SHP77 (cell line): ENCODE measurements at regions not wholly inside any gene's neighbourhood (a gene's known extent, or its start where the extent isn't known, plus 50 kb on each side); places are given as distances from the start of the nearest gene placed in this dataset.

Experiments
- DNase-seq, 2 experiments: peaks; one replicate each; lab custom pipeline; 2025; lab: John Stamatoyannopoulos, UW

- no peak for DNase-seq
Measured at GRCh38 chr15:61798631-61799030, 261.6 kb downstream of the VPS13C start.

DNA sequence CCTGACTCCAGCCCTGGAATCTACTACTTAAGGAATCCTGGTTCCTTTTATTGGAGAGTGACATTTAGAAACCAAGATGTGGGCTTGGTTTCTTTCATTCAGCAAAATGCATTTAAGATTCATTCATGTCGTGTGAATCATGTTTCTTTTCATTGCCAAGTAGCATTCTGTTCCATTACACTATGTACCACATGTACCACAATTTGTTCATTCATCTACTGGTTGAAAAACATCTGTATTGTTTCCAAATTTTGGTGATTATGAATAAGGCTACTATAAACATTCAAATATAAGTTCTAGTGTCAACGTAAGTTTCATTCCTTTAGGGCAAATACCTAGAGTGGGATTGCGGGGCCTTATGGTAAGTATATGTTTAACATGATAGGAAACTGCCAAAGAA is 264.2 kb downstream of the VPS13C start:
- DNase-seq: no peak

DNA sequence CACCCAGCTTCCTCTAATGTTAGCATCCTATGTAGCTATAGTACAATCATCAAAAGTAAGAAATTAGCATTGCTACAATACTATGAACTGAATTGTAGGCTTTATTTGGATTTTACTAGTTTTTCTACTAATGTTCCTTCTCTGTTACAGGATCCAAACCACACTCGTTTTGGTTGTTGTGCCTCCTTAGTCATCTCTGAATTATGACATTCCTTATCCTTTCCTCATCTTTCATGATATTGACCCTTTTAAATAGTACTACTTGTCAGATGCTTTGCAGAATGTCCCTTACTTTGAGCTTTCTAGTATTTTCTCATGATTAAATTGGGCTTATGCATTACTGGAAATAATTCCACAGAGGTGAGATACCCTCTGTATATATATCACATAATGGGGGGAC is 265.4 kb downstream of the VPS13C start:
- no peak for DNase-seq

DNA sequence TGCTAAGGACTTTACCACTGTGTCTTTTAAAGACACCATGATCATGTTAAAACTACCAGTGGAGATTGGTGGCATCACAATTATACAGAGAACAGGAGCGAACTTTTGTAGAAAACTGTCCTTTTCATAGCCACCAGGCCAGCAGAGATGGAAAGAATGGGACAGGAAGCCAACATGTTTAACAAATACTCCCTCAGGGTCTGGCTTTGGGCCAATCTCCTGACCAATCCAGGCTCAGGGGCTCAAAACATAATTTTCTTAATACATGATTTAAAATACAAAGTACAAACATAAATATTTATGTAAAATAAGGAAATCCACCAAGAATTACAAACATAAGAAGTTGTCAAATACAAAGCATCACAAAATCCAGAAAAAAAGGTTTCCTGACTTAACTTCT is 266.0 kb downstream of the VPS13C start:
- DNase-seq: no peak

DNA sequence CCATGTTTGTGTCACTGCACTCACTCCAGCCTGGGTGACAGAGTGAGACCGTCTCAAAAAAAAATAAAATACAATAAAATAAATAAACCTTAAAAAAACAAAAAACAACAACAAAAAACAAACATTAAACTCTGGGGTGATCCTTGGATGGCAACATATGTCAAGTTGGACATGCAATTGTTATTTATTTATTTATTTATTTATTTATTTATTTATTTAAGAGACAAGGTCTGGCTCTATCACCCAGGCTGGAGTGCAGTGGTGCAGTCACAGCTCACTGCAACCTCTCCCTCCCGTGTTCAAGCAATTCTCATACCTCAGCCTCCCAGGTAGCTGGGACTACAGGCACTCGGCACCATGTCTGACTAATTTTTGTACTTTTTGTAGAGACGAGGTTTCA is 275.5 kb downstream of the VPS13C start:
- DNase-seq: no peak

- DNase-seq: no peak
Measured at GRCh38 chr15:61780278-61780980, 279.8 kb downstream of the VPS13C start.

DNA sequence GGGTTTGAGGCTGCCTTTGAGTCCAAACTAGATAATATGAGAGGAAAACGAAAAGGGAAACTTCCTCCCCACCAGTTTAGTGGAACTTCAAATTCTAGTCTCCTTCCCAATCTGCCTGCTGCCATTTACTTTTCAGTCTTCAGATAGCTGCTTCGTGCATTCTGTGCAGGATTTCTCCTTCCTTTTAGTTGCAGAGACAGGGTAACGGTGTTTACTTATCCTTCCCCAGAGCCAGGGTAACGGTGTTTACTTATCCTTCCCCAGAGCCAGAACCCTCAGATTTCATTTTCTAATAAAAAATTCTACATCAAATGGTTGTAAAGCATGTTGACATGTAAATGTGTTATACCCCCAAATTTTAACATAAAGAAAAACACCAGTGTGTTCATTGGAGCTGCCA is 282.6 kb downstream of the VPS13C start:
- DNase-seq: no peak

- DNase-seq: no peak
Measured at GRCh38 chr15:61769557-61769956, 290.7 kb downstream of the VPS13C start.

- DNase-seq: no peak
Measured at GRCh38 chr15:61768131-61768530, 292.1 kb downstream of the VPS13C start.

DNA sequence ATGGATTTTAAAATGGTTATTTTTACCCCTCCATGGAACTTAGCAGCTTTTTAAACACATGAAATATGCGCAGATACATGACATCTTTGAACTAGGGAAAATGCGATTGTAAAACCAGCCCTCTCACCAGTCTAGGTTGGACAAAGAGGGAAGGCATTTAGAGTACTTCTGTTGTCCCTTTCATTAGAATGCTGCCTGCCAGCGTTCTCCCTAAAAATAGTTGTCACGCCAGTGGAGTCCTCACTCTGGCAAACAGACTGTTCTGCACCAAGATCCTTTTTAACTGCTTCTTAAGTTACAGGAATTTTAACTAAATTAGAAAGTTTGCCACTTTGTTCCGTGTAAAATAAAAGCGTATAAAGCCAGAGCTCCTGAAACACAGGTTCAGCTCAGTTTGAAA is 295.3 kb downstream of the VPS13C start:
- DNase-seq: no peak

DNA sequence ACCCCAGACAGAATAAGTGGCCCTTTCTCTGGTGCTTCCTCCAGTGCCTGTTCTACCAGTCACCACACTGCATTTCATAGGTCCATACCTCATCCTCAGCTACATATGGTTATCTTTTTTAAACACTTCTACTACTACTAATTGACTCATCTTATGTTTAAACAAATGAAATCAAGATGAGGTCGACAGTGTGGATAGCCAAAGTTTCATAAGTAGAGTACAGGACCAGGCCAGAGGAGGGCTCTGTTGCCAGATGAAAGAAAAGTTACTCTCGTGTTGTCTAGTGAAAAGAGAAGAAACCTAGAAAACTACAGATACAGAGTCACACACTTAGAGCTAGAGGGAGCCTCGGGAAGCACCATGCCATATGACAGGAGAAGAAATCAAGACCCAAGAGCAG is 296.1 kb downstream of the VPS13C start:
- DNase-seq: no peak

- DNase-seq: no peak
Measured at GRCh38 chr15:61762676-61763075, 297.6 kb downstream of the VPS13C start.

- DNase-seq: no peak
Measured at GRCh38 chr15:61759639-61760038, 300.6 kb downstream of the VPS13C start.

DNA sequence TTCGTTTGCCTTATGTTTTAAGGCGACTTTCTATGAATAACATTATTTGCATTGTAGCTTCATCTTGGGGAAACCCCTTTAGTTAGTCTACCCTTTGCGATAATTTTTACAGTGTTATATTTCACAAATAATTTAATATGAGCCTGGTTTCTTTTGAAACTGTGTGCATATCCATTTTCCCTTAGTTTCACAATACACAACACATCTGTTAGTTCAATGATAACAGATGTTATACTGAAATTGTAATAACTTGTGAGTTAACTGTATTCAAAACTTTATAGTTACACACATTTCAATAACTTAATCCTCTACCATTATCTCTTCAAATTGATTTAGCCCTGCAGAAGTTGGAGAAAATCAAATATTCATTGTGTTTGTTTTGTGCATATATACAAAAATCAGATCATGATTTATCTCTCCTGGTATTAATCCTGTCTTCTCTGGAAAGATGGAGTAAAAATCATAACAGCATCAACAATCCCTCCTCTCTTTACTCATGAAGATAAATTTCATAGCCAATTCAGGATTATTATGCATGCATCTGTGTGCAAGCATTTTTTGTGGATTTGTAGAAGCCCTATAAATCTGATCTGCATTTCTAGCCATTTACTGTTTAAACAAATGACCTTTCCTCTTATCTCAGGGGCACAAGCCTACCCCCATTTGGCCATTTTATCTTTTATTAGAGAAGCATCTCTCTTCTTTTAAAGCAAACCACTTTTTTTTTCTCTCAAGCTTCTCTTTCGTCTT is 304.0 kb downstream of the VPS13C start:
- no peak for DNase-seq

DNA sequence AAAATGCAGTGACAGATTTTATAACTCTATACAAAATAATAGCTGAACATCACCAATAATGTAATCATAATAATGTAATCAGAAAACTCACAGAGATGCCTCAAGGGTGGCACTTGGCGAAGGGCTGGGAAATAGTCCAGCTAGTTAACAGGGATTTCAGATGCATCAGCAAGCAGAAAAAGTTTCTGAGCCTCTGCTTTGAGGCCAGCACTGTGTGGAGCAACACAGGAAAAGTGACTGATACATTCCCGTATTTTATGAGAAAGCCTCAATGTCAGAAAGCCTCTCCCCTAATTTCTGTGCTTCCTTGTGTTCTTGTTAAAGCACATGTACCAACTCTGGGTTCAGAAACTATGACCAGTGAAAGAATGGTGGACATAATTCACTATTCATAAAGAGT is 304.8 kb downstream of the VPS13C start:
- no peak for DNase-seq

DNA sequence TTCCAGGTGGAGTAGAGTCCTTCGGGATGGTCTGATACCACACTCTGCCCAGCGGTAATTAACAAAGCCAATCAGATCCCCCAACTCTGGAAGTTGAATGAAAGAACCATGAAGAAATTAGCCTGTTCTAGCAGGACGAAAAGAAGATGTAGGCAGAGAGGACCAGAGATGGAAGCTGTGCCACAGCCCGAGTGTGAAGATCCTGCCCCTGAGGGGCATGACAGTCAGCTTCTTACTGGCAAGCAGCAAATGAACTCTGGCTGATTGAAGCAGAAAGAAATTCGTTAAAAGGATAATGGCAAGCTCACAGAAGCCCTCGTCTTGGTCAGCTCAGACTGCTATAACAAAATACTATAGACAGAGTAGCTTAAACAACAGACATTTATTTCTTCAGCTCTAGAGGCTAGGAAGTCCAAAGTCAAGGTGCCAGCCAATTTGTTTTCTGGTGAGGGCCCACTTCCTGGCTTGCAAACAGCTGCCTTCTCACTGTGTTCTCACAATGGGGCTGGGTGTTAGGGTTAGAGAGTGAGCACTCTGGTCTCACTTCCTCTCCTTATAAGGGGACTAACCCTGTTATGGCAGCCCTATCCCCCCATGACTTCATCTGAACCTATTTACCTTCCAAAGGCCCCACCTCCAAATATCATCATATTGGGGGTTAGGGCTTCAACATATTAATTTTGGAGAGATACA is 307.1 kb downstream of the VPS13C start:
- no peak for DNase-seq

GRCh38 chr15:61752001-61752400 is 308.2 kb downstream of the VPS13C start:
- peak; percentile 41 to 61 for DNase-seq

GRCh38 chr15:61750271-61751084 is 309.8 kb downstream of the VPS13C start:
- peak; percentile 82 to 91 for DNase-seq

- DNase-seq: peak; percentile 27 to 54
Measured at GRCh38 chr15:61749169-61749568, 311.1 kb downstream of the VPS13C start.

- peak in 1 of 2 experiments; percentile 5 for DNase-seq
Measured at GRCh38 chr15:61748529-61748928, 311.7 kb downstream of the VPS13C start.

DNA sequence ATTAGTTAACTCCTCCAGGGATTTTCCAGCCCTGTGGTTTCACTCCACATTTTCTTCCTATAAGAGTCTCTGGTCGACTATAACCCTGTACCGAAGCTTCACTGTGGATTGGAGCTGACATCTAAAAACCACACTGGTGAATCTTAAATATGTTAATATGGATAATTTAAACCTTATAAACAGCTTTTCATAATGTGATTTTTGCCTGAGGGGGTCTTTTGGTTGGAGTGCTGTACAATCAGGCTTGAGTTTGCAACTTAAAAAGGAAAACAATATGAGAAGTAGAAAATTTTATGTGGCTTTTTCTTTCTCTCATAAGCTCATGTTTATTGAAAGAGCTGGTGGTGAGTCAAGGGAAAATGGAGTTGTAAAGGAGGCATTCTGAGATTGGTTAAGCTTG is 313.7 kb downstream of the VPS13C start:
- DNase-seq: no peak

DNA sequence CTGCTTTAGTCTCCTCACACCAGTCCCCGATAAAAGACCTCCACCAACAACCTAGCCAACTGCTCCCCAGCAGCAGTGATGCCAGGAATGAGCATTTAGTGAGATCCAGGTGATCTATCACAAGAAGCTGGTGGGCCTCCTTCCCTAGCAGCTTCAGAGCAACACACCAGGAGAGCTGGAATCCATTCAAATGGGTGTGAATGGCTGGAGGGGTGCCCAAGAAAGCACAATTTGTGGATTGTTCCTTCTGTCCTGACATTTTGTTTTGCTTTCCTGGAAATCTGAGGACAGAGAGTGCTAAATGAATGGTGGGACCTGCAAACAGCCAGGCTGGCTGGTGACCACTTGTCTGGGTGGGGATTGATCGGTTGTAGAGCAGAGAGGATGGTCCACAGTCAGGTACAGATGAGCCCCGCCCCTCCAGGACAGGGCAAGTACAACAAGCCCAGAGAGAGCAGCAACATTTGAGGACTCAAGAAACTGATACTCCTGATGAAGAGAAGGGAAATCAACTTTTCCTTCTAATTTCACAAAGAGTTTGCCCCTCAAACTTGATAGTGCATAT is 316.8 kb downstream of the VPS13C start:
- DNase-seq: no peak
